Eye (tissue), 1 donor: ENCODE measurements at regions not wholly inside any gene's neighbourhood (a gene's known extent, or its start where the extent isn't known, plus 50 kb on each side); places are given as distances from the start of the nearest gene placed in this dataset.

ENCODE experiments used
- DNase-seq: peaks from one replicate; pipeline ENCODE4 v3.0.0-alpha.2; 2015

- DNase-seq: no peak
Observed at GRCh38 chr5:148951612-148952011, 111.2 kb downstream of the SH3TC2 start.

DNA sequence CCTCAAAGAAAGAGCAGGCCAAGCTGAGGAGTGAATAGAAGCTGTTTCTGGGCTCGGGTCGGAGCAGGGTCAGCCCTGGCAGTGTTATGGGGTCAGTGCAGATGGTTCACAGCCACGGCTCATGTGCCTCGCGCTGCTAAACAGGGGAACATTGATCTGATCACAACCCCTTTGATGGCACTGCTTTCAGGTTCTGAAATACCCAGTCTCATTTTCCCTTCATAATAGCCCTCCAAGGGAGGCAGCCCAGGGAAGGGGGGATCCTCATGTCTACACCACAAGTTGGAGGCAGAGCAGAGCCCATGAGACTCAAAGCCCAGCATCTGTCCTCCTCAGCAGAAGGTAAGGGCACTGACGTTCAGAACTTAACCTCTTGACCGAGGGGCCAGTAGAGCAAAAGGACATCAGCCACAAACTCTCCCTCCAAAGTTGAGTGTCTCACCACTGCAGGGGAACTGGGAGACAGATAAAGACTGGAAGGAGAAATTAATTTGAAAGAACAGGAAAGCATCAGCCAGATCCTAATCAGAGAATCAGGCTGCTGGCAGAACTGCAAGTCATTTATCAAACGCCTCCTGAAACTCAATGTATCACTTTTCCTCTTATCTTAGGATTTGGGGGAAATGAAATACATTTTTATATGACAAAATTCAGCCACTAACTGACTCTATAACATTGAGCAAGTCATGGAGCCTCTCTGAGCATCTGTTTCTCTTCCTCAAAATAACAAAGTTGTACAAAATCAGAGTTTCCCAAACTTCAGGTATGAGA lies 110.6 kb downstream of the SH3TC2 start:
- DNase-seq: no peak

DNA sequence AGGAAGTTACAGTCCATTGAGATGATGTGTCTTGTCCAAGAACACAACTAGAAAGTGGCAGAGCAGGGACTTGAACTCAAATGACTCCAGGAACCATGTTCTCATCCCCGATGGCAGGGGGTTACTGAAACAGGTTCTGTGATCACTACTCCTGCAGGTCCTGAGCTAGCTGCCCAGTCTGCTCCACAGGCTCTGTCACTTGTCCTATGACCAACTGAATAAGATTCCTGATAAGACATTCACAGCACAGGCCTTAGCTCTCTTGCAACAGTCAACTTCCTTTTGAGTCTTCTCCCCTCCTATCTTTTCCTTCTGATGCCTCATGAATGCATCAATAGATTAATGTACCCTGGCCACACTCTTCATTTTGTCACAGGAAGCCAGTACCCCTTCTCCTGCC lies 109.2 kb downstream of the SH3TC2 start:
- no peak for DNase-seq
